Adrenal gland (tissue), 5 donors: ENCODE measurements at regions not wholly inside any gene's neighbourhood (a gene's known extent, or its start where the extent isn't known, plus 50 kb on each side); places are given as distances from the start of the nearest gene placed in this dataset.

Experiments
- POLR2A ChIP-seq, 2 donors: fragments of 450-650 bp; IDR thresholded peaks; one replicate each; pipeline ENCODE4 v1.6.1; 2017; ENCODE audit warnings: antibody characterized with exemption in 2 of 2, mild to moderate bottlenecking in 2 of 2, moderate library complexity in 1 of 2
- TF ChIP-seq, protein P1 (sequence below), 6 experiments: fragments of 450-650 bp in 4 of 6; fragments of 200-600 bp in 2 of 6; sonication (generic) in 1 of 6; IDR thresholded peaks; 1 replicate in 5 of 6; 2 replicates in 1 of 6; pipeline versions ENCODE4 v1.5.1 to v1.8.0; 2016 to 2021; ENCODE audit warnings: antibody characterized with exemption in 6 of 6, mild to moderate bottlenecking in 2 of 6, moderate library complexity in 1 of 6
- donor health status: DM: no; HTN: no; CAD: no.

DNA sequence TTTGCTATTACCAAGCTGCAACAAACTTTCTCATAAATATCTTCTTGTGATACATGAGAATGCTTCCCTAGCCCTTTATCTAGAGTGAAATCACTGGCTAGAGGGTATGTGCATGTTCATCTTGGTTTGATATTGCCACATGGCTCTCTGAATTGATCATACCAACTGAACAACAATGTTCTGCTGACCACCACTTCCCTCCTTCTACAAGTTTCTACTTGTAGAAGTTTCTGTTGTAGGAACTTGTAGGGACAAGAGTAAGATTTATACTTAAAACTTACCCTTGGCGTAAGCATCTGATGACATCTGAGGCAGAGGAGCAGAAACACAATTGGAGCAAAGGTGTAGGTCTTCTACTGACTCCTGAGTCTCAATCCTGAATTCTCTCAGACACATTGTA lies 86.3 kb upstream of the FAM13C start:
- TF ChIP-seq, protein P1, sequence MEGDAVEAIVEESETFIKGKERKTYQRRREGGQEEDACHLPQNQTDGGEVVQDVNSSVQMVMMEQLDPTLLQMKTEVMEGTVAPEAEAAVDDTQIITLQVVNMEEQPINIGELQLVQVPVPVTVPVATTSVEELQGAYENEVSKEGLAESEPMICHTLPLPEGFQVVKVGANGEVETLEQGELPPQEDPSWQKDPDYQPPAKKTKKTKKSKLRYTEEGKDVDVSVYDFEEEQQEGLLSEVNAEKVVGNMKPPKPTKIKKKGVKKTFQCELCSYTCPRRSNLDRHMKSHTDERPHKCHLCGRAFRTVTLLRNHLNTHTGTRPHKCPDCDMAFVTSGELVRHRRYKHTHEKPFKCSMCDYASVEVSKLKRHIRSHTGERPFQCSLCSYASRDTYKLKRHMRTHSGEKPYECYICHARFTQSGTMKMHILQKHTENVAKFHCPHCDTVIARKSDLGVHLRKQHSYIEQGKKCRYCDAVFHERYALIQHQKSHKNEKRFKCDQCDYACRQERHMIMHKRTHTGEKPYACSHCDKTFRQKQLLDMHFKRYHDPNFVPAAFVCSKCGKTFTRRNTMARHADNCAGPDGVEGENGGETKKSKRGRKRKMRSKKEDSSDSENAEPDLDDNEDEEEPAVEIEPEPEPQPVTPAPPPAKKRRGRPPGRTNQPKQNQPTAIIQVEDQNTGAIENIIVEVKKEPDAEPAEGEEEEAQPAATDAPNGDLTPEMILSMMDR (IDR thresholded peaks at IDR 0.05): no peak
- TF ChIP-seq POLR2A (IDR thresholded peaks at IDR 0.05): no peak
